ENCODE measurements at regions not wholly inside any gene's neighbourhood (a gene's known extent, or its start where the extent isn't known, plus 50 kb on each side); places are given as distances from the start of the nearest gene placed in this dataset.

DNA sequence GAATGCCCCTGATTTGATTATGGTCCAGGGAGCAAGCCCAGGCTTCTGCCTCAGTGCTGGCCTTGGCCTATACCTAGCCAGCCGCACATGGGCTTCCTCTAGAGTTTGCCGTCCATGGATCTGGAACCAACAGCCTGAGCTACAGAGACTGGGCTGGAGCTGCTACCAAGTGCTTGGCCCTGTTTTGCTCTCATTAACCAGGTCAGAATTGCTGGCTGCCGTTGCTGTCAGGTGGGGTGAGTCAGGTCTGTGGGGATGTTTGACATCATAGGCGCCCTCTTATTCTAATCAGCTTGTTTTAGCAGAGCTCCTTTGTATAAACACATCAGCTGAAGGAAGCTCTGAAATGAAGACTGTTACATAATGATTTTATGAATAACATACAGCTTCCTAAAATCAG is 83.1 kb upstream of the PHACTR2 start:
- DNase-seq = no peak

DNA sequence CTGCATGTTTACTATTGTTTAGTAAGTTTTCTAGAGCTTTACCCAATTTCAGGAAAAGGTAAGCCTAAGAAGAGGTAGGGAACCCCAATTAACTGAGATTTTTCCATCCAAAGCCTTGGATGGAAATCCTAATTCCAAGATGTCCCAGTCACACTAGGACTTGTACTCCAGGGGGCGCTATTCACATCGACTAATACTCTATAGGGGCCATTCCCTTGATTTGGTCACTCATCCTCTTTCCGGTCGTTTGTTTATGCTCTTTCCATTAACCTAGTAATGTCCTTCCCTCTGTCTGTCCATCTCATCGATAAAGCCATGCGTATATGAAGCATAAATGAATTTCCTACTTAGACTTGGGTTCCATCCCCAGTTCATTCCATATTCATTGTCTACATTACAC is 80.8 kb upstream of the FUCA2 start:
- DNase-seq = no peak

GRCh38 chr6:143591441-143591840 is 79.9 kb upstream of the FUCA2 start:
- DNase-seq = no peak

DNA sequence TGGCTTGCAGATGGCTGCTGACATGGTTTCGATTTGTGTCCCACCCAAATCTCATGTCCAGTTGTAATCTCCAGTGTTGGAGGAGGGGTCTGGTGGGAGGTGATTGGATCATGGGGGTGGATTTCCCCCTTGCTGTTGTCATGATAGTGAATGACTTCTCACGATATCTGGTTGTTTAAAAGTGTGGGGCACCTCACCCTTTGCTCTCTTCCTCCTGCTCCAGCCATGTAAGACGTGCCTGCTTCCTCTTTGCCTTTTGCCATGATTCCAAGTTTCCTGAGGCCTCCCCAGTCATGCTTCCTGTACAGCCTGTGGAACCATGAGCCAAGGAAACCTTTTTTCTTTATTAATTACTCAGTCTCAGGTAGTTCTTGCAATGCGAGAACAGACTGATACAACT is 77.6 kb upstream of the FUCA2 start:
- DNase-seq = no peak

- no peak for DNase-seq
Measured at GRCh38 chr6:143586557-143586956, 75.0 kb upstream of the FUCA2 start.

DNA sequence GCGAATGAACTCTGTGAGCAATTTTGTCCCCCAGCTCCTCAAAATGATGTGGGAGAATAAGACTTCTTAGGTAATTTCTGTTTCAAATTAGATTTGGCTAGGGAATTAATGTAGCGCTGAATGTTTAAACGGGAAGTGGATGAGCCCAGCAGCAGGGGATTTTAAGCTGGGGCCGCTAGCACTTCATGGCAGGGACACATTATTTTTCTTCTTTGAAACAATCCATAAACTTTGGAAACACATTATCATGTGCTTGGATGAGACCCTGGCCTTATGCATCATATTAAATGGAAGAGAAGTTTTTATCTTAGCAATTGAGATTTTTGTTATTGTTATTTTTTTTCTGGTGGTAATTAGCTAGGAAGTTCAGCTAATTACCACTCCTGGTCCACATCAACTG is 74.2 kb upstream of the FUCA2 start:
- DNase-seq = no peak

- no peak for DNase-seq
Measured at GRCh38 chr6:143585241-143585640, 73.7 kb upstream of the FUCA2 start.

- no peak for DNase-seq
Measured at GRCh38 chr6:143583542-143584327, 72.2 kb upstream of the FUCA2 start.

- DNase-seq = no peak
Measured at GRCh38 chr6:143581835-143582480, 70.4 kb upstream of the FUCA2 start.

GRCh38 chr6:143579703-143580102 is 68.2 kb upstream of the FUCA2 start:
- no peak for DNase-seq

GRCh38 chr6:143578054-143578453 is 66.5 kb upstream of the FUCA2 start:
- DNase-seq = no peak

DNA sequence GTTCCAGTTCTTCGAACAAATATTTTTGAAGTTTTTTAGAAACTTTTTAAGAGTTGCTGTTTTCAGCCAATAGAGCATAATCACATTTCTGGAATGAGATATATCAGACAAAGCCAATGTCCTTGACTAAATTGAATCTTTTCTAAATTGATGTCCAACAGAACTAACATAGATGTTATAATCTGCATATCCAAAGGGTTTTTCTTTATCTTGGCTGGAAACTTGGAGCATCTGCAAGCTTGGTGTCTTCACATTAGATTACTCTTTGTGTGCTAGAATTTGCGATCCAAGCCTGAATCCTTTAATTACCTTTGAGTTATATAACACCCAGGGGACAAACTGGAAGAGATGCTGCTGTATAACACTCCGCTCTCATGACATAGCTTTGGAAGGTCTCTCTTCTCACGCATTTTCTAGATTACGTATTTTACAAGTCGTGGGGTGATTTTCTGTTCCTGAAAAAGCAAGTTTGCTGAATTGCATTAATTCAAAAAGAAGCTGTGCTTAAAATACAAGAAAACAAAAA is 64.4 kb upstream of the FUCA2 start:
- DNase-seq = no peak

DNA sequence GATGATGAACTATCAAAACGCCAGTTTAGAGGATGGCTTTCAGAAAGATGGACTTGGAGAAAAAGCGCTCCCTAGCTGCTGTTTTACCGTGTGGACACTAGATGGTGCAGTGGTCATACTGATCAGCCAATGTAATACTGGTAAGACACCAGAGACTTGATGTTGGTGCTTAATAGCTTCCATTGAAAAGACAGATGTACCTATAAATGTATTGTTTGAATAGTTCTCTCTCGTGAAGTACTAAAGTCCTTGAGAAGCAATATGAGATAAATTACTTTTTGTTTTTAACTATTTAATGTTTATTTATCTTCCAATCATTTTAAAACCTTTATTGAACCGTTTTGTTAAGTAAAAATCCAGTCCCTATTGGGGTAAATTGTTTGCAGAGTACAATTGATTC is 63.9 kb upstream of the FUCA2 start:
- DNase-seq = peak; percentile 5 to 45

DNA sequence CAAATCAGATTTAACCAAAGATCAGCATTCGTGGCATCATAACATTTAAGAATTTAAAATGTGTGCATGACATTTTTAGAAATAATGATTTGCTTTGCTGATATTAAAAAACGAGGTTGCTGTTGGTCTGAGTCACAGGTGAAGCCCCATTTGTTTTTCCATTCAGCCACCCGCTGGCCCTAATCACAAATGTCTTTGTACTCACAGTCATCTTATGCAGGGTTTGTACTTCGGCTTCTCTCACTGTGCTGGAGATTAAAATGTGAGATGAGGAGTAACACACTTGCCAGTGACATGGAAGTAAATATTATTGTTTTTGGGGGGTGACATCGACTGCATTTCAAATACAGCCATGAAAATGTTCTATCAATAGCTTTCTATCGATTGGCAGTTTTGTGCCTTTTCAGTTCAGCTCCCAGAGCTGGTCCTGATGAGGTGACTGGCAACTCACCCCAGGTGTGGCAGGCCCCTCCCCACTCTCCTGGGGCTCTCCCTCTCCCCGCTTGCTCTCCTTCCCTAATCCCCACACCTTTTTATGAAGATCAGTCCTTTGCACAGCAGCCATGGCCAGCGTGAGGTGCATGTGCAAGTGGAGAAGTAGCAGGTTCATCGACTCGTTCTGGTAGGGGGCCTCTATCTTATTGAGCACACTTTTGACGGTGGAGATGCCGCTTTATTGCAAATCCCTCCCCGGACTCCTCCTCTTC is 58.8 kb upstream of the FUCA2 start:
- DNase-seq = no peak

GRCh38 chr6:143569040-143569439 is 57.5 kb upstream of the FUCA2 start:
- no peak for DNase-seq

DNA sequence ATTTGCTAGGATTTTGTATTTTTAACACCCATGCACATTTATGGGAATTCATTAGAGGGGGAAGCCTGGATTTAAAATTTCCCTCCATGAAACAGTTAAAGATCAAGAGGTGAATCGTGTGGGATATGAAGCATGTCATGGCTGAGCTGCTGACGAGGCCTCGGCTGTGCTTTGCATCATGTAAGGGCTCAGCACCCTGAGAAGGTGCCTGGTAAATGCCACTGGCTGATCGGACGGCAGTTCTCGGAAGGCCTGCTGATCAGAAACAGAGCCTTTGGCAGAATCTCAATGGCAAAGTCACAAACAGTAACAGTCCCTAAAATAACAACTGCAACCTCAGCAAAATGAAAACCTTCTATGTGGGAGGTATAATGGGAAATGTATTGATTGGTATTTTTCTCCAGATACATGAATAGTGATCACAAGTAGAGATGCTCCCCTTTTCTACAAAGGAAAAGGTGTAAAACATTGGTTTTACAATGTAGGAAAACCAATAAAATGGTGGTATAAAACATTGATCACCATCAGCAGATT is 53.0 kb upstream of the FUCA2 start:
- DNase-seq = no peak

DNA sequence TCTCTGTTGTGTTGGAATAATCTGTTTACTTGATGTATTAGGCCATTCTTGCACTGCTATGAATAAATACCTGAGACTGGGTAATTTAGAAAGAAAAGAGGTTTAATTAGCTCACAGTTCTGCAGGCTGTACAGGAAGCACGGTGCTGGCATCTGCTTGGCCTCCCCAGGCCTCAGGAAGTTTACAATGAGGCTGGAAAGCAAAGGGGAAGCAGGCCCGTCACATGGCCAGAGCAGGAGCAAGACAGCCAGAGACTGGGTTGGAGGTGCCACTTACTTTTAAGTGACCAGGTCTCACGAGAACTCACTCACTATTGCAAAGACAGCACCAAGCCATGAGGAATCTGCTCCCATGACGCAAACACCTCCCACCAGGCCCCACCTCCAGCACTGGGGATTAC is 50.6 kb upstream of the FUCA2 start:
- no peak for DNase-seq
